ENCODE measurements at regions not wholly inside any gene's neighbourhood (a gene's known extent, or its start where the extent isn't known, plus 50 kb on each side); places are given as distances from the start of the nearest gene placed in this dataset.
A peak's percentile ranks its signal among the peaks of the same experiment; 100 is the strongest.

- Histone ChIP-seq H3K9me3 (no peaks in the 10 kb centered on the region), H3K4me3 (no peak overlapping the region), H3K4me1 (no peaks in the 10 kb centered on the region), H3K27ac (peak overlapping the region; percentile 25), H3K36me3 (no peaks in the 10 kb centered on the region), H3K27me3 (no peaks in the 10 kb centered on the region), H3K9ac (ENCODE audit: low read depth in 2 of 2, low read length in 2 of 2) (no peak overlapping the region)
- intact Hi-C loops (cut with DNase I) = no loop called here
- no peak for TF ChIP-seq CTCF (IDR thresholded peaks at IDR 0.05)
- DNase-seq = no peak
Measured at GRCh38 chr21:29238053-29238966, 60.4 kb upstream of the BACH1 start.

- Histone ChIP-seq H3K9ac (ENCODE audit: low read depth in 2 of 2, low read length in 2 of 2) (no peak overlapping the region), H3K27me3 (no peaks in the 10 kb centered on the region), H3K36me3 (no peaks in the 10 kb centered on the region), H3K27ac (no peak overlapping the region), H3K4me1 (no peaks in the 10 kb centered on the region), H3K4me3 (no peak overlapping the region), H3K9me3 (no peaks in the 10 kb centered on the region)
- no peak for TF ChIP-seq CTCF (IDR thresholded peaks at IDR 0.05)
- DNase-seq = no peak
- intact Hi-C loops (cut with DNase I) = no loop called here
Measured at GRCh38 chr21:29238967-29239290, 59.8 kb upstream of the BACH1 start.

- no peaks in the 10 kb centered on the region for H3K4me1 ChIP-seq
- TF ChIP-seq CTCF (IDR thresholded peaks at IDR 0.05) = no peak
Measured at GRCh38 chr21:29240136-29240535, 58.6 kb upstream of the BACH1 start.

GRCh38 chr21:29242201-29242600 lies 56.5 kb upstream of the BACH1 start:
- intact Hi-C loops (cut with DNase I) = no loop called here
- Histone ChIP-seq H3K4me1 (no peaks in the 10 kb centered on the region), H3K9me3 (no peaks in the 10 kb centered on the region), H3K9ac (ENCODE audit: low read depth in 2 of 2, low read length in 2 of 2) (no peak overlapping the region), H3K4me3 (no peak overlapping the region), H3K36me3 (no peaks in the 10 kb centered on the region), H3K27me3 (no peaks in the 10 kb centered on the region), H3K27ac (no peak overlapping the region)
- DNase-seq = no peak
- TF ChIP-seq CTCF (IDR thresholded peaks at IDR 0.05) = no peak

More at GRCh38 chr21:29240136-29240535, 58.6 kb upstream of the BACH1 start:
- Histone ChIP-seq H3K9ac (ENCODE audit: low read depth in 2 of 2, low read length in 2 of 2) (no peak overlapping the region), H3K27me3 (no peaks in the 10 kb centered on the region), H3K9me3 (no peaks in the 10 kb centered on the region), H3K36me3 (no peaks in the 10 kb centered on the region), H3K27ac (no peak overlapping the region), H3K4me3 (no peak overlapping the region)
- DNase-seq = no peak
- intact Hi-C loops (cut with DNase I) = no loop called here

- Histone ChIP-seq H3K36me3 (no peaks in the 10 kb centered on the region), H3K27ac (no peak overlapping the region), H3K9me3 (no peaks in the 10 kb centered on the region), H3K9ac (ENCODE audit: low read depth in 2 of 2, low read length in 2 of 2) (no peak overlapping the region), H3K4me1 (no peaks in the 10 kb centered on the region), H3K4me3 (no peak overlapping the region), H3K27me3 (no peaks in the 10 kb centered on the region)
- no peak for TF ChIP-seq CTCF (IDR thresholded peaks at IDR 0.05)
- intact Hi-C loops (cut with DNase I) = no loop called here
- DNase-seq = no peak
Measured at GRCh38 chr21:29243188-29243587, 55.5 kb upstream of the BACH1 start.
